Endodermal cell (in vitro differentiated cells): ENCODE measurements at regions not wholly inside any gene's neighbourhood (a gene's known extent, or its start where the extent isn't known, plus 50 kb on each side); places are given as distances from the start of the nearest gene placed in this dataset.

Source experiments
- DNase-seq: peaks from one replicate; pipeline ENCODE4 v3.0.0-alpha.2; 2017
- H3K27ac ChIP-seq: 2 replicates; pipeline ENCODE4 v1.5.1; 2013; ENCODE audit warnings: mild to moderate bottlenecking, low read depth, low read length, moderate library complexity
- H3K27me3 ChIP-seq: 2 replicates; pipeline ENCODE4 v1.6.1; 2013; ENCODE audit warnings: mild to moderate bottlenecking, low read length, moderate library complexity; ENCODE audit not compliant: insufficient read depth, control insufficient read depth, poor library complexity, severe bottlenecking
- H3K36me3 ChIP-seq: 2 replicates; pipeline ENCODE4 v1.7.0; 2013; ENCODE audit warnings: mild to moderate bottlenecking, low read length, moderate library complexity; ENCODE audit not compliant: control insufficient read depth, insufficient read depth
- H3K4me1 ChIP-seq: one replicate; pipeline ENCODE4 v1.7.0; 2013; ENCODE audit warnings: low read length; ENCODE audit not compliant: control insufficient read depth, insufficient read depth
- H3K4me3 ChIP-seq: 2 replicates; pipeline ENCODE4 v1.5.1; 2013; ENCODE audit warnings: mild to moderate bottlenecking, low read length, moderate library complexity
- H3K9ac ChIP-seq: 2 replicates; pipeline ENCODE4 v1.6.1; 2013; ENCODE audit warnings: mild to moderate bottlenecking, low read length, moderate library complexity; ENCODE audit not compliant: poor library complexity, severe bottlenecking; ENCODE audit errors: extremely low read depth
- H3K9me3 ChIP-seq: 2 replicates; pipeline ENCODE4 v1.6.1; 2013; ENCODE audit warnings: mild to moderate bottlenecking, low read length, moderate library complexity; ENCODE audit not compliant: control insufficient read depth
- H3K27ac Mint-ChIP-seq: 2 replicates; pipeline ENCODE4 v1.8.0; 2020; ENCODE audit warnings: mixed read lengths
- H3K27me3 Mint-ChIP-seq: 2 replicates; pipeline ENCODE4 v1.8.0; 2021; ENCODE audit warnings: mild to moderate bottlenecking, mixed read lengths; ENCODE audit not compliant: insufficient read depth
- H3K36me3 Mint-ChIP-seq: 2 replicates; pipeline ENCODE4 v1.8.0; 2020; ENCODE audit warnings: low read depth, mixed read lengths
- H3K4me1 Mint-ChIP-seq: 2 replicates; pipeline ENCODE4 v1.8.0; 2020; ENCODE audit warnings: mixed read lengths
- H3K4me3 Mint-ChIP-seq: 2 replicates; pipeline ENCODE4 v1.8.0; 2020; ENCODE audit warnings: mild to moderate bottlenecking, moderate library complexity, mixed read lengths
- H3K9me3 Mint-ChIP-seq: 2 replicates; pipeline ENCODE4 v1.8.0; 2020; ENCODE audit warnings: mild to moderate bottlenecking, mixed read lengths
- CTCF ChIP-seq: fragments of 200-600 bp; sonication (generic); conservative IDR thresholded peaks from 2 replicates; pipeline ENCODE4 v1.5.0; 2021; ENCODE audit warnings: antibody characterized with exemption, mild to moderate bottlenecking
- WGBS, 2 experiments: methylation state at CpG; one replicate each; pipeline versions ENCODE4 v1.1.5 to v1.1.7; 2013; ENCODE audit warnings: missing lambda C conversion rate in 2 of 2, mixed read lengths in 1 of 2; ENCODE audit not compliant: insufficient coverage in 1 of 2, insufficient read length in 1 of 2; 5-methylcytosine and 5-hydroxymethylcytosine counted together

DNA sequence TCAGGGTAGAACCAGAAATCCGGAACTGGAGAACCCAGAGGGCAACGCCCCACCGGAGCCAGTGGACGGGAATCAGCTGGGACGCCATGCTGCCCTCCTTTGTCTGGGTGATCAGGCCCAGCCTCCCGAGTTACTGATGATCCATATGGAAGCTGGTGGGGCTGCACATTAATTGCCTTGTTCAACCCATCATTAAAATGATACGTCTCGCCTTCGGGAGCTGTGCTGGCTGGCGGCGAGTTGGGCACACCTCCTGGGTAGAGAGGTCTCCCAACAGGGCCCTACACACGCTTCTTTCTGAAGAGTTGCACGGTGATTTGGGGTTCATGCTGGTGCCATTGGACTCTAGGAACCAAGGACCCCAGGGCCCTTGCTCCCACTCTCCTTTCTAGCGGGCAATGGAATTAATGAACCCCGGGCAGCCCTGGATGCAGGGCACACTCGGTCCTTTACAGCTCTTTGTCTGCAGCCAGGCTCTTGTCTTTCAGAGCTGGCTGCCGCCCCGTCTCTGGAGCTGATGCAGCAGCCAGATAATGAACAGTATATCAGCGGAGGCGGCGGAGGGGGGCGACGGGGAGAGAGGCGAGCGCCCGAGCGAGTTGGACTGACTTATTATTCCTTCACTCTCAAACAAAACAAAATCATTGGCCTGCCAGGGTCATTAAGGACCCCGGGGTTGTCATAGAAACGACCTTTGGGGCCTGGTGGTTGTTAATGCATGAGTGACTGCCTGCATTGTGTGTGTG, 412.2 kb upstream of the ZMIZ1 start:
- H3K4me1 Mint-ChIP-seq = no peaks in the 10 kb centered on the region
- 79 to 83% methylated on average over 7 to 29 of the region's 29 CpGs for WGBS, 2 experiments
- no peaks in the 10 kb centered on the region for H3K4me1 ChIP-seq
- no peak for DNase-seq
- no peak overlapping the region for H3K4me3 Mint-ChIP-seq
- peak overlapping the region; percentile 100 for H3K27ac ChIP-seq
- TF ChIP-seq CTCF = no peak
- peaks cover 5% of the 10 kb centered on the region for H3K27me3 ChIP-seq
- peaks cover 4% of the 10 kb centered on the region for H3K27me3 Mint-ChIP-seq
- no peak overlapping the region for H3K9ac ChIP-seq
- no peak overlapping the region for H3K4me3 ChIP-seq
- H3K36me3 ChIP-seq = no peaks in the 10 kb centered on the region
- H3K27ac Mint-ChIP-seq = no peak overlapping the region
- H3K9me3 Mint-ChIP-seq = no peaks in the 10 kb centered on the region
- H3K9me3 ChIP-seq = no peaks in the 10 kb centered on the region
- no peaks in the 10 kb centered on the region for H3K36me3 Mint-ChIP-seq

GRCh38 chr10:78657163-78657861, 411.5 kb upstream of the ZMIZ1 start:
- Histone ChIP-seq H3K27ac (peak overlapping the region; percentile 100), H3K9ac (no peak overlapping the region), H3K4me3 (no peak overlapping the region), H3K27me3 (peaks cover 5% of the 10 kb centered on the region), H3K4me1 (no peaks in the 10 kb centered on the region), H3K36me3 (no peaks in the 10 kb centered on the region), H3K9me3 (no peaks in the 10 kb centered on the region)
- 69 to 76% methylated on average over 13 of the region's 13 CpGs for WGBS, 2 experiments
- H3K4me3 Mint-ChIP-seq = no peak overlapping the region
- peak; percentile 90 for TF ChIP-seq CTCF
- no peak overlapping the region for H3K27ac Mint-ChIP-seq
- H3K36me3 Mint-ChIP-seq = no peaks in the 10 kb centered on the region
- no peaks in the 10 kb centered on the region for H3K9me3 Mint-ChIP-seq
- no peaks in the 10 kb centered on the region for H3K4me1 Mint-ChIP-seq
- DNase-seq = peak; percentile 95
- peaks cover 3% of the 10 kb centered on the region for H3K27me3 Mint-ChIP-seq

- no peaks in the 10 kb centered on the region for H3K36me3 Mint-ChIP-seq
- no peaks in the 10 kb centered on the region for H3K4me1 Mint-ChIP-seq
- Histone ChIP-seq H3K4me3 (no peak overlapping the region), H3K27me3 (peaks cover 5% of the 10 kb centered on the region), H3K4me1 (no peaks in the 10 kb centered on the region), H3K27ac (no peak overlapping the region), H3K9me3 (no peaks in the 10 kb centered on the region), H3K9ac (no peak overlapping the region), H3K36me3 (no peaks in the 10 kb centered on the region)
- H3K27me3 Mint-ChIP-seq = peaks cover 3% of the 10 kb centered on the region
- no peak overlapping the region for H3K27ac Mint-ChIP-seq
- TF ChIP-seq CTCF = no peak
- no peak for DNase-seq
- 85% methylated on average over 1 of the region's 1 CpG; no CpG with 5 or more reads in 1 of the 2 experiments for WGBS, 2 experiments
- H3K9me3 Mint-ChIP-seq = no peaks in the 10 kb centered on the region
- H3K4me3 Mint-ChIP-seq = no peak overlapping the region
These were observed 411.0 kb upstream of the ZMIZ1 start for GRCh38 chr10:78657862-78658165.
